Bronchial epithelial cell (primary cell): ENCODE measurements at regions not wholly inside any gene's neighbourhood (a gene's known extent, or its start where the extent isn't known, plus 50 kb on each side); places are given as distances from the start of the nearest gene placed in this dataset.
"Not testable (repeated sequence)": the region's sequence is repeated elsewhere in the genome, so short reads cannot be mapped to it uniquely, and the experiment has no call there.

Experiments
- DNase-seq: peaks from one replicate; pipeline ENCODE4 v3.0.0-alpha.2; 2010; ENCODE audit warnings: low read depth
- FAIRE-seq: peaks from 2 replicates; lab custom pipeline; 2011; peaks lifted over from hg19 to GRCh38; lab: Jason Lieb, UNC
- H3K27me3 ChIP-seq: 2 replicates; pipeline ENCODE4 v1.5.1; 2011; ENCODE audit warnings: low read length; ENCODE audit not compliant: control insufficient read depth, insufficient read depth
- H3K36me3 ChIP-seq: 2 replicates; pipeline ENCODE4 v1.5.1; 2011; ENCODE audit warnings: low read length; ENCODE audit not compliant: control insufficient read depth, insufficient read depth
- H3K4me3 ChIP-seq: 2 replicates; pipeline ENCODE4 v1.5.1; 2011; ENCODE audit warnings: mild to moderate bottlenecking, low read depth, low read length, control low read depth
- CTCF ChIP-seq: IDR thresholded peaks from 2 replicates; pipeline ENCODE4 v1.5.1; 2011; ENCODE audit warnings: mild to moderate bottlenecking, moderate library complexity, low read length, control low read depth, inconsistent platforms; ENCODE audit not compliant: insufficient read depth, severe bottlenecking

- Histone ChIP-seq H3K36me3 (no peaks in the 10 kb centered on the region), H3K27me3 (no peaks in the 10 kb centered on the region), H3K4me3 (no peak overlapping the region)
- FAIRE-seq (no peak), DNase-seq (peak; percentile 49)
- TF ChIP-seq CTCF = no peak
These were observed 89.8 kb upstream of the TLE4 start for GRCh38 chr9:79481846-79482477.

GRCh38 chr9:79485258-79485657 lies 86.5 kb upstream of the TLE4 start:
- H3K36me3 ChIP-seq = no peaks in the 10 kb centered on the region
- no peaks in the 10 kb centered on the region for H3K27me3 ChIP-seq

GRCh38 chr9:79489261-79490000 lies 82.3 kb upstream of the TLE4 start:
- TF ChIP-seq CTCF = no peak
- DNase-seq = peak; percentile 54
- Histone ChIP-seq H3K4me3 (no peak overlapping the region), H3K27me3 (no peaks in the 10 kb centered on the region), H3K36me3 (no peaks in the 10 kb centered on the region)
- FAIRE-seq = no peak

More at GRCh38 chr9:79485258-79485657, 86.5 kb upstream of the TLE4 start:
- no peak for TF ChIP-seq CTCF
- FAIRE-seq (no peak), DNase-seq (no peak)
- no peak overlapping the region for H3K4me3 ChIP-seq

- no peak for TF ChIP-seq CTCF
- H3K27me3 ChIP-seq = no peaks in the 10 kb centered on the region
- no peak for DNase-seq
- no peak for FAIRE-seq
- H3K4me3 ChIP-seq = no peak overlapping the region
- H3K36me3 ChIP-seq = no peaks in the 10 kb centered on the region
These were observed 81.0 kb upstream of the TLE4 start for GRCh38 chr9:79490657-79491248.

GRCh38 chr9:79492092-79493009 lies 79.4 kb upstream of the TLE4 start:
- no peak for TF ChIP-seq CTCF
- Histone ChIP-seq H3K36me3 (no peaks in the 10 kb centered on the region), H3K4me3 (no peak overlapping the region), H3K27me3 (no peaks in the 10 kb centered on the region)
- FAIRE-seq (no peak), DNase-seq (peak; percentile 35)

- not testable (repeated sequence) for H3K4me3 ChIP-seq, DNase-seq, FAIRE-seq, H3K36me3 ChIP-seq, H3K27me3 ChIP-seq
These were observed 71.4 kb upstream of the TLE4 start for GRCh38 chr9:79500196-79500864.
